ENCODE measurements at regions not wholly inside any gene's neighbourhood (a gene's known extent, or its start where the extent isn't known, plus 50 kb on each side); places are given as distances from the start of the nearest gene placed in this dataset.
"Not testable (repeated sequence)": the region's sequence is repeated elsewhere in the genome, so short reads cannot be mapped to it uniquely, and the experiment has no call there.

GRCh38 chr5:84436866-84437265, 52.2 kb upstream of the EDIL3 start:
- H3K9me3 Mint-ChIP-seq (ENCODE audit: unreplicated experiment) = no peaks in the 10 kb centered on the region
- DNase-seq = no peak
- H3K36me3 Mint-ChIP-seq (ENCODE audit: insufficient read depth, unreplicated experiment) = no peaks in the 10 kb centered on the region
- ChIA-PET POLR2A (no interaction called here), CTCF (no interaction called here)
- no peak overlapping the region for H3K27ac Mint-ChIP-seq (ENCODE audit: unreplicated experiment)
- peaks cover 2% of the 10 kb centered on the region for H3K27me3 Mint-ChIP-seq (ENCODE audit: insufficient read depth, unreplicated experiment)
- Histone ChIP-seq H3K9me3 (no peaks in the 10 kb centered on the region), H3K36me3 (ENCODE audit: control insufficient read depth, insufficient read depth, low read length) (no peaks in the 10 kb centered on the region), H3K4me3 (ENCODE audit: low read depth, low read length) (no peak overlapping the region), H3K4me1 (peaks cover 9% of the 10 kb centered on the region), H3K27me3 (replicated peaks; ENCODE audit: control insufficient read depth, insufficient read depth, low read length) (no peaks in the 10 kb centered on the region)
- H3K4me1 Mint-ChIP-seq (ENCODE audit: low read depth, unreplicated experiment) = no peaks in the 10 kb centered on the region
- BruUV-seq (replicated peaks) = no TSS peak
- no peak overlapping the region for H3K4me3 Mint-ChIP-seq (ENCODE audit: unreplicated experiment)
- TF ChIP-seq, protein P1, sequence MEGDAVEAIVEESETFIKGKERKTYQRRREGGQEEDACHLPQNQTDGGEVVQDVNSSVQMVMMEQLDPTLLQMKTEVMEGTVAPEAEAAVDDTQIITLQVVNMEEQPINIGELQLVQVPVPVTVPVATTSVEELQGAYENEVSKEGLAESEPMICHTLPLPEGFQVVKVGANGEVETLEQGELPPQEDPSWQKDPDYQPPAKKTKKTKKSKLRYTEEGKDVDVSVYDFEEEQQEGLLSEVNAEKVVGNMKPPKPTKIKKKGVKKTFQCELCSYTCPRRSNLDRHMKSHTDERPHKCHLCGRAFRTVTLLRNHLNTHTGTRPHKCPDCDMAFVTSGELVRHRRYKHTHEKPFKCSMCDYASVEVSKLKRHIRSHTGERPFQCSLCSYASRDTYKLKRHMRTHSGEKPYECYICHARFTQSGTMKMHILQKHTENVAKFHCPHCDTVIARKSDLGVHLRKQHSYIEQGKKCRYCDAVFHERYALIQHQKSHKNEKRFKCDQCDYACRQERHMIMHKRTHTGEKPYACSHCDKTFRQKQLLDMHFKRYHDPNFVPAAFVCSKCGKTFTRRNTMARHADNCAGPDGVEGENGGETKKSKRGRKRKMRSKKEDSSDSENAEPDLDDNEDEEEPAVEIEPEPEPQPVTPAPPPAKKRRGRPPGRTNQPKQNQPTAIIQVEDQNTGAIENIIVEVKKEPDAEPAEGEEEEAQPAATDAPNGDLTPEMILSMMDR (IDR thresholded peaks at IDR 0.05; ENCODE audit: insufficient read depth in 1 of 2, low read depth in 1 of 2, low read length in 1 of 2, severe bottlenecking in 1 of 2, unreplicated experiment in 1 of 2) = no peak
- intact Hi-C loops (cut with micrococcal nuclease; ENCODE audit: unreplicated experiment) = loop anchor here (5.0 kb wide), 1 partner anchor 55 kb away; the partner anchor contains the start of gene EDIL3

GRCh38 chr5:84435861-84436346, 51.2 kb upstream of the EDIL3 start:
- H3K36me3 ChIP-seq (ENCODE audit: control insufficient read depth, insufficient read depth, low read length); H3K4me3 Mint-ChIP-seq (ENCODE audit: unreplicated experiment); H3K9me3 Mint-ChIP-seq (ENCODE audit: unreplicated experiment); H3K4me1 Mint-ChIP-seq (ENCODE audit: low read depth, unreplicated experiment); H3K27me3 Mint-ChIP-seq (ENCODE audit: insufficient read depth, unreplicated experiment); BruUV-seq (replicated peaks); H3K4me1 ChIP-seq; H3K4me3 ChIP-seq (ENCODE audit: low read depth, low read length); POLR2A ChIA-PET; H3K9me3 ChIP-seq; H3K27me3 ChIP-seq (replicated peaks; ENCODE audit: control insufficient read depth, insufficient read depth, low read length); CTCF ChIA-PET; H3K27ac Mint-ChIP-seq (ENCODE audit: unreplicated experiment); H3K36me3 Mint-ChIP-seq (ENCODE audit: insufficient read depth, unreplicated experiment): not testable (repeated sequence)
- intact Hi-C loops (cut with micrococcal nuclease; ENCODE audit: unreplicated experiment) = loop anchor here (5.0 kb wide), 1 partner anchor 54 kb away; the partner anchor contains the start of gene EDIL3
- peak; percentile 40 to 74 for DNase-seq
